Neural cell (in vitro differentiated cells): ENCODE measurements at regions not wholly inside any gene's neighbourhood (a gene's known extent, or its start where the extent isn't known, plus 50 kb on each side); places are given as distances from the start of the nearest gene placed in this dataset.

Source experiments
- CTCF ChIP-seq: fragments of 450-650 bp; IDR thresholded peaks from 2 replicates; pipeline ENCODE4 v1.5.1; 2014; ENCODE audit warnings: antibody characterized with exemption, mild to moderate bottlenecking, moderate library complexity; ENCODE audit not compliant: poor library complexity, severe bottlenecking
- EP300 ChIP-seq: fragments of 450-650 bp; conservative IDR thresholded peaks from 2 replicates; pipeline ENCODE4 v1.6.1; 2014; ENCODE audit warnings: antibody characterized with exemption, mild to moderate bottlenecking, moderate library complexity; ENCODE audit not compliant: poor library complexity, severe bottlenecking
- EZH2 ChIP-seq: fragments of 200-600, 300-800 bp; shearing (Covaris generic), sonication (generic); IDR thresholded peaks from 2 replicates; pipeline ENCODE4 v1.6.1; 2014; ENCODE audit warnings: antibody characterized with exemption, low read length, borderline replicate concordance, mild to moderate bottlenecking; ENCODE audit not compliant: insufficient read depth, poor library complexity, severe bottlenecking
- MXI1 ChIP-seq: fragments of 450-650 bp; conservative IDR thresholded peaks from 2 replicates; pipeline ENCODE4 v1.6.1; 2014; ENCODE audit warnings: antibody characterized with exemption, mild to moderate bottlenecking; ENCODE audit not compliant: poor library complexity, severe bottlenecking
- POLR2AphosphoS5 ChIP-seq: IDR thresholded peaks from 2 replicates; pipeline ENCODE4 v1.6.1; 2012
- RAD21 ChIP-seq: fragments of 450-650 bp; conservative IDR thresholded peaks from 2 replicates; pipeline ENCODE4 v1.6.1; 2014; ENCODE audit warnings: antibody characterized with exemption, mild to moderate bottlenecking, moderate library complexity
- SMC3 ChIP-seq: fragments of 450-650 bp; conservative IDR thresholded peaks from 2 replicates; pipeline ENCODE4 v1.6.1; 2014; ENCODE audit warnings: antibody characterized with exemption, mild to moderate bottlenecking, moderate library complexity; ENCODE audit not compliant: poor library complexity
- TAF1 ChIP-seq: IDR thresholded peaks from 2 replicates; pipeline ENCODE4 v1.6.1; 2012; ENCODE audit warnings: low read depth
- TF ChIP-seq, protein P1 (sequence below): IDR thresholded peaks from 2 replicates; pipeline ENCODE4 v1.6.1; 2012; ENCODE audit warnings: borderline replicate concordance

DNA sequence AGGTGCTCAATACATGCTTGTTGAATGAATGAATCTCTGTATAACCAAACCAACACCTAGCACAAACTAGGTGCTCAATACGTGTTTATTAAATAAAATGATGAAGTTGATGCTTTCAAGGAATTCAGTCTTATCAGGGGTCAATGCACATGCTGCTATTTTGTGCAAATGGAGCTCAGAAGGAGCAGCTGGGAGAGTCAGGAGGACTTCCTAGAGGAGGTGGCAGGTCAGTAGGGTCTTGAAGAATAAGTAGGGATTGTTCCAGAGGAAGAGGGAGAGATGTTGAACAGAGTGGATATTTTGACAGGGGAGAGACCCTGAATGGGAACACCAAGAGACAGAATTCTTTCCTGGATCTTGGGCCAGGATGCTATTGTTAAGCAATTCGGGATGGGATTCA is 92.7 kb upstream of the LHX1 start:
- TF ChIP-seq RAD21 (no peak), CTCF (no peak), POLR2AphosphoS5 (no peak), TAF1 (no peak), EZH2 (no peak), EP300 (no peak), SMC3 (no peak), MXI1 (no peak)
- TF ChIP-seq, protein P1, sequence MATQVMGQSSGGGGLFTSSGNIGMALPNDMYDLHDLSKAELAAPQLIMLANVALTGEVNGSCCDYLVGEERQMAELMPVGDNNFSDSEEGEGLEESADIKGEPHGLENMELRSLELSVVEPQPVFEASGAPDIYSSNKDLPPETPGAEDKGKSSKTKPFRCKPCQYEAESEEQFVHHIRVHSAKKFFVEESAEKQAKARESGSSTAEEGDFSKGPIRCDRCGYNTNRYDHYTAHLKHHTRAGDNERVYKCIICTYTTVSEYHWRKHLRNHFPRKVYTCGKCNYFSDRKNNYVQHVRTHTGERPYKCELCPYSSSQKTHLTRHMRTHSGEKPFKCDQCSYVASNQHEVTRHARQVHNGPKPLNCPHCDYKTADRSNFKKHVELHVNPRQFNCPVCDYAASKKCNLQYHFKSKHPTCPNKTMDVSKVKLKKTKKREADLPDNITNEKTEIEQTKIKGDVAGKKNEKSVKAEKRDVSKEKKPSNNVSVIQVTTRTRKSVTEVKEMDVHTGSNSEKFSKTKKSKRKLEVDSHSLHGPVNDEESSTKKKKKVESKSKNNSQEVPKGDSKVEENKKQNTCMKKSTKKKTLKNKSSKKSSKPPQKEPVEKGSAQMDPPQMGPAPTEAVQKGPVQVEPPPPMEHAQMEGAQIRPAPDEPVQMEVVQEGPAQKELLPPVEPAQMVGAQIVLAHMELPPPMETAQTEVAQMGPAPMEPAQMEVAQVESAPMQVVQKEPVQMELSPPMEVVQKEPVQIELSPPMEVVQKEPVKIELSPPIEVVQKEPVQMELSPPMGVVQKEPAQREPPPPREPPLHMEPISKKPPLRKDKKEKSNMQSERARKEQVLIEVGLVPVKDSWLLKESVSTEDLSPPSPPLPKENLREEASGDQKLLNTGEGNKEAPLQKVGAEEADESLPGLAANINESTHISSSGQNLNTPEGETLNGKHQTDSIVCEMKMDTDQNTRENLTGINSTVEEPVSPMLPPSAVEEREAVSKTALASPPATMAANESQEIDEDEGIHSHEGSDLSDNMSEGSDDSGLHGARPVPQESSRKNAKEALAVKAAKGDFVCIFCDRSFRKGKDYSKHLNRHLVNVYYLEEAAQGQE: no peak
